Liver (tissue), 8 donors: ENCODE measurements at regions not wholly inside any gene's neighbourhood (a gene's known extent, or its start where the extent isn't known, plus 50 kb on each side); places are given as distances from the start of the nearest gene placed in this dataset.

Experiments used
- DNase-seq: peaks from one replicate; pipeline ENCODE4 v3.0.0-alpha.2; 2017; ENCODE audit warnings: low spot score
- H3K27ac ChIP-seq, 2 donors: one replicate each; pipeline ENCODE4 v1.7.0; 2013; ENCODE audit warnings: inconsistent platforms in 2 of 2, low read length in 2 of 2, control low read depth in 1 of 2, low read depth in 1 of 2, mild to moderate bottlenecking in 1 of 2
- H3K27me3 ChIP-seq, 4 donors: one replicate each; pipeline versions ENCODE4 v1.6.1 to v1.7.0; 2013; ENCODE audit warnings: low read length in 3 of 4, inconsistent platforms in 1 of 4, mild to moderate bottlenecking in 1 of 4, moderate library complexity in 1 of 4; ENCODE audit not compliant: control insufficient read depth in 4 of 4, insufficient read depth in 4 of 4
- H3K36me3 ChIP-seq, 4 donors: one replicate each; pipeline versions ENCODE4 v1.6.1 to v1.7.0; 2013; ENCODE audit warnings: low read length in 3 of 4, mild to moderate bottlenecking in 3 of 4, low read depth in 1 of 4, moderate library complexity in 1 of 4; ENCODE audit not compliant: control insufficient read depth in 4 of 4, insufficient read depth in 3 of 4
- H3K4me1 ChIP-seq, 4 donors: one replicate each; pipeline versions ENCODE4 v1.6.1 to v1.7.0; 2013; ENCODE audit warnings: low read length in 3 of 4, mild to moderate bottlenecking in 3 of 4, moderate library complexity in 1 of 4; ENCODE audit not compliant: control insufficient read depth in 4 of 4, insufficient read depth in 4 of 4
- H3K4me3 ChIP-seq, 3 donors: one replicate each; pipeline versions ENCODE4 v1.6.1 to v1.7.0; 2013; ENCODE audit warnings: low read length in 3 of 3, control low read depth in 1 of 3, low read depth in 1 of 3, mild to moderate bottlenecking in 1 of 3
- H3K9ac ChIP-seq, 2 donors: one replicate each; pipeline ENCODE4 v1.7.0; 2013; ENCODE audit warnings: low read length in 2 of 2, mild to moderate bottlenecking in 2 of 2, moderate library complexity in 2 of 2, control low read depth in 1 of 2, low read depth in 1 of 2
- H3K9me3 ChIP-seq, 4 donors: one replicate each; pipeline versions ENCODE4 v1.6.1 to v1.7.0; 2013; ENCODE audit warnings: low read length in 3 of 4; ENCODE audit not compliant: control insufficient read depth in 4 of 4
- ATF3 ChIP-seq: IDR thresholded peaks from 2 replicates; pipeline ENCODE4 v1.6.1; 2016; ENCODE audit warnings: antibody characterized with exemption
- CTCF ChIP-seq: fragments of 150-350 bp; IDR thresholded peaks from 2 replicates; pipeline ENCODE4 v1.5.1; 2017; ENCODE audit warnings: improper control_type of control experiment, low read depth, low read length; ENCODE audit not compliant: missing input control
- EGR1 ChIP-seq, 2 donors: IDR thresholded peaks; 2 replicates each; pipeline ENCODE4 v1.6.1; 2016 to 2018; ENCODE audit warnings: antibody characterized with exemption in 2 of 2, low read depth in 2 of 2
- FOXA1 ChIP-seq: IDR thresholded peaks from 2 replicates; pipeline ENCODE4 v1.6.1; 2016; ENCODE audit warnings: antibody characterized with exemption
- FOXA2 ChIP-seq: IDR thresholded peaks from 2 replicates; pipeline ENCODE4 v1.6.1; 2016; ENCODE audit warnings: antibody characterized with exemption
- GABPA ChIP-seq, 2 donors: IDR thresholded peaks in 1 of 2; conservative IDR thresholded peaks in 1 of 2; 2 replicates each; pipeline ENCODE4 v1.6.1; 2016; ENCODE audit warnings: antibody characterized with exemption in 2 of 2, mild to moderate bottlenecking in 1 of 2, moderate library complexity in 1 of 2
- HNF4A ChIP-seq, 2 donors: conservative IDR thresholded peaks; 2 replicates each; pipeline ENCODE4 v1.6.1; 2016; ENCODE audit warnings: antibody characterized with exemption in 2 of 2, mild to moderate bottlenecking in 2 of 2
- HNF4G ChIP-seq: IDR thresholded peaks from 2 replicates; pipeline ENCODE4 v1.6.1; 2016; ENCODE audit warnings: antibody characterized with exemption
- JUND ChIP-seq, 2 donors: IDR thresholded peaks; 2 replicates each; pipeline ENCODE4 v1.6.1; 2016; ENCODE audit warnings: antibody characterized with exemption in 2 of 2
- MAX ChIP-seq: IDR thresholded peaks from 2 replicates; pipeline ENCODE4 v1.6.1; 2016; ENCODE audit warnings: antibody characterized with exemption
- NR2F2 ChIP-seq: IDR thresholded peaks from 2 replicates; pipeline ENCODE4 v1.6.1; 2016; ENCODE audit warnings: antibody characterized with exemption
- RAD21 ChIP-seq, 2 donors: IDR thresholded peaks; 2 replicates each; pipeline ENCODE4 v1.6.1; 2016; ENCODE audit warnings: antibody characterized with exemption in 2 of 2, mild to moderate bottlenecking in 2 of 2
- REST ChIP-seq: IDR thresholded peaks from 2 replicates; pipeline ENCODE4 v1.6.1; 2016; ENCODE audit warnings: antibody characterized with exemption, mild to moderate bottlenecking
- RXRA ChIP-seq, 2 donors: IDR thresholded peaks; 2 replicates each; pipeline ENCODE4 v1.6.1; 2017 to 2018; ENCODE audit warnings: antibody characterized with exemption in 2 of 2, mild to moderate bottlenecking in 1 of 2
- SP1 ChIP-seq: IDR thresholded peaks from 2 replicates; pipeline ENCODE4 v1.6.1; 2018; ENCODE audit warnings: antibody characterized with exemption, mild to moderate bottlenecking
- TAF1 ChIP-seq: conservative IDR thresholded peaks from 2 replicates; pipeline ENCODE4 v1.6.1; 2016; ENCODE audit warnings: antibody characterized with exemption, mild to moderate bottlenecking
- YY1 ChIP-seq: IDR thresholded peaks from 2 replicates; pipeline ENCODE4 v1.6.1; 2016; ENCODE audit warnings: antibody characterized with exemption, mild to moderate bottlenecking
- ZBTB33 ChIP-seq: IDR thresholded peaks from 2 replicates; pipeline ENCODE4 v1.6.1; 2016; ENCODE audit warnings: antibody characterized with exemption
- WGBS: extraction: QIAGEN DNeasy Blood & Tissue Kit; methylation state at CpG from one replicate; pipeline ENCODE4 v1.1.7; 2013; 5-methylcytosine and 5-hydroxymethylcytosine counted together
- donor health status: healthy.
- donor health status: healthy.
- donor health status: healthy.
- donor health status: healthy.
- donor health status: healthy.

GRCh38 chr18:22675006-22675405, 257.3 kb upstream of the CTAGE1 start:
- no peak for TF ChIP-seq CTCF
- TF ChIP-seq RAD21 (IDR thresholded peaks at IDR 0.05) = no peak
- TF ChIP-seq NR2F2 = no peak
- no peak for TF ChIP-seq ZBTB33
- TF ChIP-seq HNF4G = no peak
- TF ChIP-seq YY1 = no peak
- TF ChIP-seq HNF4A (conservative IDR thresholded peaks at IDR 0.05) = no peak
- TF ChIP-seq FOXA1 = no peak
- TF ChIP-seq TAF1 = no peak
- Histone ChIP-seq H3K4me1 (no peaks in the 10 kb centered on the region), H3K27ac (no peak overlapping the region), H3K4me3 (no peak overlapping the region), H3K9ac (no peak overlapping the region), H3K36me3 (no peaks in the 10 kb centered on the region), H3K9me3 (peaks cover 0 to 2% (median under 1%) of the 10 kb centered on the region in 4 donors), H3K27me3 (no peaks in the 10 kb centered on the region)
- no peak for DNase-seq

- no peak overlapping the region for H3K27ac ChIP-seq
- WGBS = 65% methylated on average over 2 of the region's 2 CpGs
Measured at GRCh38 chr18:22676423-22676822, 256.7 kb upstream of the RBBP8 start.

More at GRCh38 chr18:22676423-22676822, 256.7 kb upstream of the RBBP8 start:
- no peak for DNase-seq
- H3K4me3 ChIP-seq = no peak overlapping the region
- H3K36me3 ChIP-seq = no peaks in the 10 kb centered on the region
- no peaks in the 10 kb centered on the region for H3K4me1 ChIP-seq
- H3K9me3 ChIP-seq = peaks cover 0 to 2% (median under 1%) of the 10 kb centered on the region in 4 donors
- no peak overlapping the region for H3K9ac ChIP-seq
- H3K27me3 ChIP-seq = no peaks in the 10 kb centered on the region
- TF ChIP-seq ZBTB33 (no peak), FOXA2 (no peak), GABPA (IDR thresholded peaks at IDR 0.05 in 1 of 2, conservative IDR thresholded peaks at IDR 0.05 in 1 of 2) (no peak), MAX (no peak), YY1 (no peak), EGR1 (IDR thresholded peaks at IDR 0.05; ENCODE audit: low read depth in 2 of 2) (no peak), RXRA (IDR thresholded peaks at IDR 0.05) (no peak), HNF4G (no peak), SP1 (no peak), NR2F2 (no peak), RAD21 (IDR thresholded peaks at IDR 0.05) (no peak), FOXA1 (no peak), REST (no peak), CTCF (no peak), ATF3 (no peak), JUND (IDR thresholded peaks at IDR 0.05) (no peak)
